Left lung (tissue), 4 donors: ENCODE measurements at regions not wholly inside any gene's neighbourhood (a gene's known extent, or its start where the extent isn't known, plus 50 kb on each side); places are given as distances from the start of the nearest gene placed in this dataset.

ENCODE experiments used
- ATAC-seq: fragments of 200-7000 bp; cut with Tn5 transposase; one replicate; pipeline ENCODE4 v1.9.1; 2020; ENCODE audit warnings: moderate library complexity
- DNase-seq, 4 donors: peaks; one replicate each; pipeline ENCODE4 v3.0.0-alpha.2; 2013 to 2020
- H3K27ac ChIP-seq, 2 donors: fragments of 200-600 bp; sonication (generic) in 1 of 2; one replicate each; pipeline versions ENCODE4 v1.5.0 to v1.8.0; 2020 to 2021
- H3K27me3 ChIP-seq, 2 donors: fragments of 200-600 bp; sonication (generic) in 1 of 2; one replicate each; pipeline versions ENCODE4 v1.5.0 to v1.8.0; 2020 to 2021
- H3K36me3 ChIP-seq, 2 donors: fragments of 200-600 bp; sonication (generic) in 1 of 2; one replicate each; pipeline versions ENCODE4 v1.5.0 to v1.8.0; 2020 to 2021
- H3K4me1 ChIP-seq, 2 donors: fragments of 200-600 bp; one replicate each; pipeline ENCODE4 v1.8.0; 2021
- H3K4me3 ChIP-seq, 2 donors: fragments of 200-600 bp; sonication (generic) in 1 of 2; one replicate each; pipeline versions ENCODE4 v1.5.0 to v1.8.0; 2020 to 2021; ENCODE audit warnings: mild to moderate bottlenecking in 1 of 2
- H3K9me3 ChIP-seq, 2 donors: fragments of 200-600 bp; sonication (generic) in 1 of 2; one replicate each; pipeline versions ENCODE4 v1.5.0 to v1.8.0; 2020 to 2021
- intact Hi-C, 2 donors: fragments of 100-400 bp; cut with DNase I; formaldehyde crosslinking; loops; one replicate each; pipeline versions ENCODE4 v1.11.2 to v1.14.2; 2022
- TF ChIP-seq, protein P1 (sequence below), 2 donors: fragments of 200-600 bp; sonication (generic) in 1 of 2; IDR thresholded peaks; one replicate each; pipeline versions ENCODE4 v1.5.0 to v1.8.0; 2021; ENCODE audit warnings: antibody characterized with exemption in 2 of 2
- donor health status: DM: no; HTN: yes; CAD: no.
- donor health status: DM: no; HTN: no; CAD: no.

DNA sequence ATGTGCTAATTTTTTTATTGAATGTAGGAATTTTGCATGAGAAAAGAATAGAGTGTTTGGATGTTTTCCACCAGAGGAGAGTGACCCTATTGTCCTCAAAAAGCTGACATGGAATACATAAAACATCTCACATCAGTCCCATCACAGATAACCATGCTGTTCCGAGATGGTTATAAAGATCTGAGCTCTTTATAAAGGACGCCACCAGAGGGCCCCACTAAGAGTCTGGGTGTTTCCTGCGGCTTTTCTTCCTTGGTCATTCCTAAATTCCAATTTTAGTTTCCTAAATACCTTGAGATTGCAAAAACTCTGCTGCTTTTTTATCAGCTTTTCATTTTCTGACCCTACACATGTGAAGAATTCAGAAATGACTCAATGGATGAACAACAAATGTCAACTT is 504.5 kb upstream of the FRG1 start:
- Histone ChIP-seq H3K4me1 (no peaks in the 10 kb centered on the region), H3K9me3 (peaks cover 4 to 14% of the 10 kb centered on the region in 2 donors), H3K4me3 (no peak overlapping the region), H3K27ac (no peak overlapping the region), H3K27me3 (no peaks in the 10 kb centered on the region), H3K36me3 (no peaks in the 10 kb centered on the region)
- DNase-seq (no peak), ATAC-seq (no peak)
- intact Hi-C loops = no loop called here
- TF ChIP-seq, protein P1, sequence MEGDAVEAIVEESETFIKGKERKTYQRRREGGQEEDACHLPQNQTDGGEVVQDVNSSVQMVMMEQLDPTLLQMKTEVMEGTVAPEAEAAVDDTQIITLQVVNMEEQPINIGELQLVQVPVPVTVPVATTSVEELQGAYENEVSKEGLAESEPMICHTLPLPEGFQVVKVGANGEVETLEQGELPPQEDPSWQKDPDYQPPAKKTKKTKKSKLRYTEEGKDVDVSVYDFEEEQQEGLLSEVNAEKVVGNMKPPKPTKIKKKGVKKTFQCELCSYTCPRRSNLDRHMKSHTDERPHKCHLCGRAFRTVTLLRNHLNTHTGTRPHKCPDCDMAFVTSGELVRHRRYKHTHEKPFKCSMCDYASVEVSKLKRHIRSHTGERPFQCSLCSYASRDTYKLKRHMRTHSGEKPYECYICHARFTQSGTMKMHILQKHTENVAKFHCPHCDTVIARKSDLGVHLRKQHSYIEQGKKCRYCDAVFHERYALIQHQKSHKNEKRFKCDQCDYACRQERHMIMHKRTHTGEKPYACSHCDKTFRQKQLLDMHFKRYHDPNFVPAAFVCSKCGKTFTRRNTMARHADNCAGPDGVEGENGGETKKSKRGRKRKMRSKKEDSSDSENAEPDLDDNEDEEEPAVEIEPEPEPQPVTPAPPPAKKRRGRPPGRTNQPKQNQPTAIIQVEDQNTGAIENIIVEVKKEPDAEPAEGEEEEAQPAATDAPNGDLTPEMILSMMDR (IDR thresholded peaks at IDR 0.05) = no peak

GRCh38 chr4:189440716-189441115 is 500.0 kb upstream of the FRG1 start:
- DNase-seq (no peak), ATAC-seq (no peak)
- Histone ChIP-seq H3K27me3 (no peaks in the 10 kb centered on the region), H3K36me3 (no peaks in the 10 kb centered on the region), H3K9me3 (peaks cover 0 to 5% of the 10 kb centered on the region in 2 donors), H3K4me3 (no peak overlapping the region), H3K4me1 (no peaks in the 10 kb centered on the region), H3K27ac (no peak overlapping the region)
- intact Hi-C loops = no loop called here
- TF ChIP-seq, protein P1 (IDR thresholded peaks at IDR 0.05) = no peak

- no peak for DNase-seq
- no peak for ATAC-seq
- H3K4me3 ChIP-seq = no peak overlapping the region
- H3K27me3 ChIP-seq = no peaks in the 10 kb centered on the region
- TF ChIP-seq, protein P1 (IDR thresholded peaks at IDR 0.05) = no peak
- H3K9me3 ChIP-seq = no peaks in the 10 kb centered on the region
- no peaks in the 10 kb centered on the region for H3K36me3 ChIP-seq
- intact Hi-C loops = no loop called here
- H3K27ac ChIP-seq = no peak overlapping the region
- no peaks in the 10 kb centered on the region for H3K4me1 ChIP-seq
These were observed 497.3 kb upstream of the FRG1 start for GRCh38 chr4:189443341-189443740.

DNA sequence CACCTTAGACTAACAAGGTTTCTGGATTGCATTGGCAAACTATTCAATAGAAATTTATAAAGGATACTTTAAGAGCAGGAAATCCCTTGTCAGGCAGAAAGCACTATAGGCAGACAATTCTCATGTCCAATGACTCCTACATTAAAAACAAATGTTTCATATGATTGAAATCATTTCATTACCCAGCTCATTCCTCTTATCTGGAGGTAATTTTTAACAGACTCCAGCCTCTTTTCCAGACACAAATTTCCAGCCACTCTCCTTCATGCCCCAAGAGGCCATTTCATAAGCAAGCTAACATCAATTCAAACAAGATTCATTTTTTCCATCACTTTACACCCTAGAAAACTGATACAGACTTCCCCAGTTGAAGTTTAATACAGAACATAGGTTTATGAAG is 495.1 kb upstream of the FRG1 start:
- Histone ChIP-seq H3K9me3 (peaks cover 0 to 5% of the 10 kb centered on the region in 2 donors), H3K4me1 (no peaks in the 10 kb centered on the region), H3K4me3 (no peak overlapping the region), H3K27me3 (no peaks in the 10 kb centered on the region), H3K36me3 (no peaks in the 10 kb centered on the region), H3K27ac (no peak overlapping the region)
- no peak for ATAC-seq
- TF ChIP-seq, protein P1 (IDR thresholded peaks at IDR 0.05) = no peak
- no peak for DNase-seq
- intact Hi-C loops = no loop called here

- H3K4me3 ChIP-seq = no peak overlapping the region
- H3K27ac ChIP-seq = no peak overlapping the region
- intact Hi-C loops = no loop called here
- H3K36me3 ChIP-seq = no peaks in the 10 kb centered on the region
- no peaks in the 10 kb centered on the region for H3K4me1 ChIP-seq
- peak in 1 of 4 donors; percentile 68 for DNase-seq
- no peaks in the 10 kb centered on the region for H3K27me3 ChIP-seq
- TF ChIP-seq, protein P1 (IDR thresholded peaks at IDR 0.05) = no peak
- ATAC-seq = no peak
- peaks cover 0 to 16% of the 10 kb centered on the region in 2 donors for H3K9me3 ChIP-seq
These were observed 476.9 kb upstream of the FRG1 start for GRCh38 chr4:189463734-189464133.
